ENCODE measurements at regions not wholly inside any gene's neighbourhood (a gene's known extent, or its start where the extent isn't known, plus 50 kb on each side); places are given as distances from the start of the nearest gene placed in this dataset.

DNA sequence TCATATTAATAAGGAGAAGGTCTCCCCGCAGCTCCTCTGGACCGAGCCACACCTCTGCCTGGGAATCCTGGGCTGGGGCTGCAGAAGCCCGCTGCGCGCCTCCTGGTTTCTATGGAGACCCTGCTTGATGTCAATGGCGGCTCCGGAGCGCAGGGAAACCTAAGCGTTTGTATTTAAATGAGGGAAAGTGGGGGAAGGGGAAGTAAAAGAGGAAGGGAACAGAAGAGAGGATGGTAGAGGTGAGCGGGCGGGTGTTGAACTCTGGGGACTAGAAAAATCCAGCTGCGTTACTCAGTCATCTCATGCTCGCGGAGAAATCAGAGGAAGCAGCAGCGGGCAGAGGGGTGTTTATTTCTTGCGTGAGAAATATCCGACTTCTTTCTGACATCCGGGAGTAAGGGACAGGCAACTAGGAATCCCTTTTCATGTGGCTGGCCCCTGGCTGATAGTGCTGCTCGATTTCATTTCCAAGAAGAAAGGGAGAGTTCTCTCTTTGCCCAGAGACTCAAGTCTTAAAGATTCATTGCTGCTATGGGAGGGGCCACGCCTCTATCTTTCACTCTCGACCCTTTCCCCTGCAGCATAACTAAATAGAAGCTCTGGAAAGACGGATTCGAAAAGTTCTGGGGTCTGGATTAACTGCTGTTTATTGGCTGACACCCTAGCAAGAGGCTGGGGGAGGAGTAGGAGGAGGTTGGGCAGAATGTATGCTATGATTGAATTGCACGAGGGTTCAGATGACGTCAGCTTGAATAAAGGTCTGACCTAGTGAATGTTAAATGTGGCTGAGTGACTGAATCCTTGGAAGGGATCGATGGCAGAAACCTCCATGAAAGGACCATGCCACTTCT is 110.5 kb upstream of the GAP43 start:
- H3K4me3 ChIP-seq, result peak overlapping the region; percentile 18 to 67 (median 52)
- intact Hi-C loops (cut with DNase I), result loop anchor here in 5 of 10 donors (10.0 kb wide), 2 partner anchors 128 to 182 kb away; no protein-coding TSS in a partner anchor
- DNase-seq (peak in 4 of 5 donors; percentile 14 to 61 (median 34)), ATAC-seq (peak; percentile 27 to 70 (median 66))
- no peak for TF ChIP-seq POLR2A (IDR thresholded peaks at IDR 0.05)
- TF ChIP-seq, protein P1, sequence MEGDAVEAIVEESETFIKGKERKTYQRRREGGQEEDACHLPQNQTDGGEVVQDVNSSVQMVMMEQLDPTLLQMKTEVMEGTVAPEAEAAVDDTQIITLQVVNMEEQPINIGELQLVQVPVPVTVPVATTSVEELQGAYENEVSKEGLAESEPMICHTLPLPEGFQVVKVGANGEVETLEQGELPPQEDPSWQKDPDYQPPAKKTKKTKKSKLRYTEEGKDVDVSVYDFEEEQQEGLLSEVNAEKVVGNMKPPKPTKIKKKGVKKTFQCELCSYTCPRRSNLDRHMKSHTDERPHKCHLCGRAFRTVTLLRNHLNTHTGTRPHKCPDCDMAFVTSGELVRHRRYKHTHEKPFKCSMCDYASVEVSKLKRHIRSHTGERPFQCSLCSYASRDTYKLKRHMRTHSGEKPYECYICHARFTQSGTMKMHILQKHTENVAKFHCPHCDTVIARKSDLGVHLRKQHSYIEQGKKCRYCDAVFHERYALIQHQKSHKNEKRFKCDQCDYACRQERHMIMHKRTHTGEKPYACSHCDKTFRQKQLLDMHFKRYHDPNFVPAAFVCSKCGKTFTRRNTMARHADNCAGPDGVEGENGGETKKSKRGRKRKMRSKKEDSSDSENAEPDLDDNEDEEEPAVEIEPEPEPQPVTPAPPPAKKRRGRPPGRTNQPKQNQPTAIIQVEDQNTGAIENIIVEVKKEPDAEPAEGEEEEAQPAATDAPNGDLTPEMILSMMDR (IDR thresholded peaks at IDR 0.05), result no peak
- no peaks in the 10 kb centered on the region for H3K36me3 ChIP-seq
- peak overlapping the region in 9 of 12 donors; percentile 13 to 65 (median 41) for H3K27ac ChIP-seq
- 0 to 1% (median 1%) methylated on average over 26 of the region's 26 CpGs for WGBS, 4 donors
- peaks cover 0 to 22% (median 10%) of the 10 kb centered on the region in 12 donors for H3K4me1 ChIP-seq
- peaks cover 0 to 3% (median 0%) of the 10 kb centered on the region in 9 donors for H3K27me3 ChIP-seq
- peaks cover 0 to 7% (median 0%) of the 10 kb centered on the region in 12 donors for H3K9me3 ChIP-seq

- H3K4me1 ChIP-seq, result peaks cover 0 to 28% (median 11%) of the 10 kb centered on the region in 12 donors
- no peak for TF ChIP-seq POLR2A (IDR thresholded peaks at IDR 0.05)
- TF ChIP-seq, protein P1 (IDR thresholded peaks at IDR 0.05), result no peak
- H3K27ac ChIP-seq, result peak overlapping the region in 6 of 12 donors; percentile 13 to 65 (median 42)
- peaks cover 0 to 3% (median 0%) of the 10 kb centered on the region in 9 donors for H3K27me3 ChIP-seq
- intact Hi-C loops (cut with DNase I), result loop anchor here in 5 of 10 donors (10.0 kb wide), 2 partner anchors 129 to 181 kb away; no protein-coding TSS in a partner anchor
- DNase-seq (no peak), ATAC-seq (peak in 2 of 4 donors; percentile 10 to 31)
- WGBS, 4 donors, result 26 to 30% (median 29%) methylated on average over 5 of the region's 5 CpGs
- peaks cover 0 to 7% (median 0%) of the 10 kb centered on the region in 12 donors for H3K9me3 ChIP-seq
- H3K4me3 ChIP-seq, result peak overlapping the region in 11 of 12 donors; percentile 31 to 67 (median 52)
- H3K36me3 ChIP-seq, result no peaks in the 10 kb centered on the region
These were observed 109.9 kb upstream of the GAP43 start for GRCh38 chr3:115513416-115513800.

DNA sequence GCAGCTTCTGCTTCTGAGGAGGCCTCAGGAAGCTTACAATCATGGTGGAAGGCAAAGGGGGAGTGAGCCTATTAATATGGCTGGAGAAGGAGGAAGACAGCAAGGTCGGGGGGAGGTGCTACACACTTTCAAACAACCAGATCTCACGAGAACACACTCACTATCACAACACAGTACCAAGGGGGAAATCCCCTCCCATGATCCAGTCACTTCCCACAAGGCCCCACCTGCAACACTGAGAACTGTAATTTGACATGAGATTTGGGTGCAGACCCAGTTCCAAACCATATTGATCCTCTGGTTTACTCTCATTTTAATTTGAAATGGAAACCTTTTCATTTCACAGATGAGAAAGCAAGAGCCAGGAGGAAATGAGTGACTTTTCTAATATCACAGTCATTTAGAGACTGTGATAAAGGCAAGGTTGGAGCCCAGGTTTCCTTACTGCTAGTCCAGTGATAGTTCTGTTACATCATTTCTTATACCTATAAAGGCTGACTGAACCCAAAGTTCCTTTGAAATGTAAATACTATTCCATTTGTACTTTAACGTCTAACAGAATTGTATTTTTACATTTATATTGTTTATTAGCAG is 105.8 kb upstream of the GAP43 start:
- Histone ChIP-seq H3K27me3 (no peaks in the 10 kb centered on the region), H3K9me3 (peaks cover 0 to 7% (median 0%) of the 10 kb centered on the region in 12 donors), H3K36me3 (no peaks in the 10 kb centered on the region), H3K27ac (peak overlapping the region; percentile 9 to 81 (median 68)), H3K4me1 (peaks cover 0 to 31% (median 15%) of the 10 kb centered on the region in 12 donors), H3K4me3 (no peak overlapping the region)
- intact Hi-C loops (cut with DNase I), result loop anchor here in 6 of 10 donors (5.0 to 10.0 kb wide), 4 partner anchors 133 to 265 kb away; no protein-coding TSS in a partner anchor
- ATAC-seq, result no peak
- no peak for DNase-seq
- WGBS, 4 donors, result 61 to 75% (median 70%) methylated on average over 3 of the region's 3 CpGs
- no peak for TF ChIP-seq POLR2A (IDR thresholded peaks at IDR 0.05)
- TF ChIP-seq, protein P1 (IDR thresholded peaks at IDR 0.05), result no peak

Measured in heart left ventricle (tissue), 16 donors.